A549 (cell line): ENCODE measurements at regions not wholly inside any gene's neighbourhood (a gene's known extent, or its start where the extent isn't known, plus 50 kb on each side); places are given as distances from the start of the nearest gene placed in this dataset.

Experiments
- BHLHE40 ChIP-seq: IDR thresholded peaks from 2 replicates; pipeline ENCODE4 v1.6.1; 2012; ENCODE audit warnings: low read depth, low read length, inconsistent platforms
- CTCF ChIP-seq: fragments of >200 bp; sonication (Bioruptor Twin); formaldehyde crosslinking; IDR thresholded peaks from 3 replicates; pipeline ENCODE4 v1.5.1; 2016
- EP300 ChIP-seq, 2 experiments: fragments of >200 bp; sonication (Bioruptor Twin); formaldehyde crosslinking; IDR thresholded peaks; 2 replicates in 1 of 2; 3 replicates in 1 of 2; pipeline ENCODE4 v1.6.1; 2016 to 2017
- HDAC2 ChIP-seq: fragments of 200-600 bp; sonication (generic); IDR thresholded peaks from 2 replicates; pipeline ENCODE4 v1.6.1; 2016
- POLR2A ChIP-seq: IDR thresholded peaks from 2 replicates; pipeline ENCODE4 v1.6.1; 2012; ENCODE audit warnings: mild to moderate bottlenecking, low read length
- RCOR1 ChIP-seq: fragments of 150-350 bp; IDR thresholded peaks from 2 replicates; pipeline ENCODE4 v1.6.1; 2014; ENCODE audit warnings: antibody characterized with exemption, low read length, low read depth
- RFX5 ChIP-seq: fragments of 450-650 bp; IDR thresholded peaks from 2 replicates; pipeline ENCODE4 v1.7.1; 2014; ENCODE audit warnings: antibody characterized with exemption, mild to moderate bottlenecking, moderate library complexity

GRCh38 chr18:11316546-11316945, 167.2 kb upstream of the PIEZO2 start:
- no peak for TF ChIP-seq BHLHE40
- TF ChIP-seq CTCF = no peak
- no peak for TF ChIP-seq RFX5
- TF ChIP-seq HDAC2 = no peak
- no peak for TF ChIP-seq EP300 (IDR thresholded peaks at IDR 0.05)
- TF ChIP-seq POLR2A = no peak
- no peak for TF ChIP-seq RCOR1
